DLD1 (cell line): ENCODE measurements at regions not wholly inside any gene's neighbourhood (a gene's known extent, or its start where the extent isn't known, plus 50 kb on each side); places are given as distances from the start of the nearest gene placed in this dataset.
"Not testable (repeated sequence)": the region's sequence is repeated elsewhere in the genome, so short reads cannot be mapped to it uniquely, and the experiment has no call there.

Source experiments
- in situ Hi-C: cut with HindIII; loops from 2 replicates; pipeline ENCODE4 v1.10.0; 2017; ENCODE audit warnings: low sequenced_read_pairs

DNA sequence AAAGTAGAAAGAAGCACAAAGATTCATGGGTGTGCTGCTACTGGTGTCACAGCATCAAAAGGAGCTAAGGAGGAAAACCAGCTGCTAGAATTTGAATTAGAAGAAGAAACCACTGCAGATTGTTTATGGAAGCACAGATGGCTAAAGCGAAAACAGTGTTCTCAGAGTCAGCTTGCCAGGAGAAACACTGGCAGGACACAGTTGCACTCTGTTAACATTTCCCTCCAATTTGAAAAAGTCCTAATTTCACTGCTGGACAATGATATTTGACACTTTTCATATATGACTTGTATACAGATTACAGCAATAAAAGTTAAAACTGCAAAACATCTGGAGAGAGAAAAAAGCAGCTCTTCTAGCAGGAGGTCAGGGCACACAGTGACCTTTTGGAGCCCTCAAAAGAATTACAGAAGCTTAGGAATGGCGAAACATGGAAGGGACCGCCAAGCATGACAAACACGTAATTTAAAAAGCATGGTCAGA is 314.5 kb downstream of the COL12A1 start:
- in situ Hi-C loops: no loop called here

DNA sequence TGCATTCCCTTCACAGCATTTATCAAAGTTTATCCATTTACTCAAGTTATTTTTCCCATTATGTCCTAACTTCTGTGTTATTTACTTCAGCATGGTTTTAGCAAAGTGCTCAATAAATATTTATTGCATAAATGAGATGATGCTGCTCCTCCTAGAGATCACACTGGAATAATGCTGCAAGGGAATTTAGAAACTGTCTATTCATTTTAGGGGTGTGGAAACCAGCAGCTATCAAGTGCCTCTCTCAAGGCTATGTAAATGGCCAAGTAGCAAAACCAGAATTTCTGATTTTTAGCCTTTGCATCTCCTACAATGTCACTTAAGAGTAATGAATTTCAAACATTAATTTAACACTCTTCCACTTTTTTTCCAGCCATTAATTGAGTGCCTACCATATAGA is 316.2 kb downstream of the COL12A1 start:
- in situ Hi-C loops: no loop called here

DNA sequence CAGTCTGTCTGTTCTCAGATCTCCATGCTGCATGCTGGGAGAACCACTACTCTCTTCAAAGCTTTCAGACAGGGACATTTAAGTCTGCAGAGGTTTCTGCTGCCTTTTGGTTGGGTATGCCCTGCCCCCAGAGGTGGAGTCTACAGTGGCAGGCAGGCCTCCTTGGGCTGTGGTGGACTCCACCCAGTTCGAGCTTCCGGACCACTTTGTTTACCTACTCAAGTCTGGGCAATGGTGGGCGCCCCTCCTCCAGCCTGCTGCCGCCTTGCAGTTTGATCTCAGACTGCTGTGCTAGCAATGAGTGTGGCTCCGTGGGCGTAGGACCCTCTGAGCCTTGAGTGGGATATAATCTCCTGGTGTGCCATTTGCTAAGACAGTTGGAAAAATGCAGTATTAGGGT is 317.1 kb downstream of the COL12A1 start:
- in situ Hi-C loops: not testable (repeated sequence)

DNA sequence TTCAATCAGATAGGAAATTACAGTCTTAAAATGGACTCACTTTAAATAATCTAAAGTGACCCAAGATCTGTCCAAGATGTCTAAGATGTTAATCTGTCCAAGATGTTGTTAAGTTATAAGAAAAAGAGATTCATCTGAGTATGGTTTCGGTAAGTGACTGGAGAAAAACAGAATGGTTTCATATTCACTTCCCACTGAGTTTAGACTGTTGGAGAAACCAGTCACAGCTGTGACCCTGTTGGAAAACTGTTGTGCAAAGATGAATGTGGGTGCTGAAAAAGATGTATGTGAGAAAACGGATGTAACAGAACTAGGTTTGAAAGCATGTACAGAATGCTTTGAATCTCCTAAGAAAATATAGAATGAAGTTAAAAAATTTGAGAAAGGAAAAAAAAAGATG is 325.9 kb downstream of the COL12A1 start:
- in situ Hi-C loops: no loop called here

DNA sequence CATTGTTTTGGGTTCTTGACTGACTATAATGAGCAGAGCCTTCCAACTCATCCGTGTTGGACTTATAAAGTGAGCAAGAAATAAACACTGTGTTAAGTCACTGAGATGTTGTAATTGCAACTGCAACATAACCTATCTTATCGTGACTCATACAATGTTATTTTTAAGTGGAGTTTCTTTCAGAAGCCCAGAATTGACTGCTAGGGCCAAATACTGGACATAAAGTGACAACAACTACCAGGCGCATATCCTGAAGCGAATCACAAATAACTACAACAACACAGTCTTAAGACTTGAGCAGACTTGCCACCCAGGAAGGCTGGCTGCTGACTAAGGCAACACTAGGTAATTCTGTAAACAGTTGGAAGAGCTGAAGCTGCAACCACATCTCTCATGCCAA is 326.6 kb downstream of the COL12A1 start:
- in situ Hi-C loops: no loop called here

DNA sequence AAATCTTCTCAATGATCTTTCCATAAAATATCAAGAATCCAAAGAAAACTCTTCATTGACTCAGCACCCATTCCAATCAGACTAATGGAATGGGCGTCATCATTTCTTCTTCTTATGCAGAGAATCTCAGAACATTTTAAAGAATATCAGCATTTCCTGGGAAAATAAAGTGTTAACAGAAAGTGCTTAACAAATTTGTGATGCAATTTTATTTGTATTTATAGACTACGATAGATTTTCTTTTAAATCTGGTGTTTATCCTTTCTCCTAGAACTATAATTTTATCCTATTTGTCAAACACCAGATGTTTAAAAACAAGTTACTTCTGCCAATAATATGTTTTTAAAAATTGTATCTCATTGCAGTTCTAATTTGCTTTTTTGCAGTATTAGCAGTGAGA is 330.7 kb downstream of the COL12A1 start:
- in situ Hi-C loops: no loop called here

DNA sequence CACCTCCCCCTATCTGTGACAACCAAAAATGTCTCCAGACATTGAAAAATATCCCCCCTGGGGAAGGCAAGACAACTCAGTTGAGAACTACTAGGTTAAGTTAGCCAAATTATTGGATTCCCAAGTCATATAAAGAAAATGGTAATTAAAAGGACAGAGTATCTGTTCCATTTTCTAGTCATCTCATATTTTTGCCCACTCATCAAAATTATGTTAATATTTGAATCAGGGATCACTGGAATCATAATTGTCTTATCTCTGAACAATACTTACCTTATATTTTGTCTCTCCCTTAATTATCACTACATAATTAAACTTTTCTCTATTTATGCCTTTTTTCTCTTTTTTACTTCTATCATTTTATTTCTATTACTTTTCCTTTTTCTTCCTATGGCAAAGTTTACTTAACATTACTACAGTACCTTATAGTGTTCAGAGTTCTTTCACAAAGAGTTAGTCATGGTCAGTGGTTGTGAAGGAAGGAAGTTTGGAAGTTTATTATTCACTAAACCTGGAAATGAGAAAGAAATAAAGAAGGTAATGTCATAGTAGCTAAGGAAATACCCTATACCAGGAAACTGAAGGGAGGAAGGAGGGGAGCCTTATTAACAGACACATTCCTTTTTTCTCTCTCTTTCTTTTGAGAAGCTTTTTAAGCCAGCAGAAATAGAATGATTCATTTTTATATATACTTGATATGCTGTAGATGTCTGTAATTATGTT is 332.9 kb downstream of the COL12A1 start:
- in situ Hi-C loops: no loop called here

DNA sequence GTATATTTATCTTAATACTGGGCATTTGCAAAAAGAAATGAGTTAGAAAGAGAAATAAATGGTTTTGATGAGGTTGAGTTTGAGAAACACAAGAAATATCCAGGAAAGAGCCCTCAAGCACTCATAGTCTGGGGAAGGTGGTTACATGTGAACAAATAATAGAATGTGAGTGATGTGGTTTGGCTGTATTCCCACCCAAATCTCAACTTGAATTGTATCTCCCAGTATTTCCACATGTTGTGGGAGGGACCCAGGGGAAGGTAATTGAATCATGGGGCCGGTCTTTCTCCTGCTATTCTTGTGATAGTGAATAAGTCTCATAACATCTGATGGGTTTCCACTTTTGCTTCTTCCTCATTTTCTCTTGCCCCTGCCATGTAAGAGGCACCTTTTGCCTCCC is 334.1 kb downstream of the COL12A1 start:
- in situ Hi-C loops: no loop called here

DNA sequence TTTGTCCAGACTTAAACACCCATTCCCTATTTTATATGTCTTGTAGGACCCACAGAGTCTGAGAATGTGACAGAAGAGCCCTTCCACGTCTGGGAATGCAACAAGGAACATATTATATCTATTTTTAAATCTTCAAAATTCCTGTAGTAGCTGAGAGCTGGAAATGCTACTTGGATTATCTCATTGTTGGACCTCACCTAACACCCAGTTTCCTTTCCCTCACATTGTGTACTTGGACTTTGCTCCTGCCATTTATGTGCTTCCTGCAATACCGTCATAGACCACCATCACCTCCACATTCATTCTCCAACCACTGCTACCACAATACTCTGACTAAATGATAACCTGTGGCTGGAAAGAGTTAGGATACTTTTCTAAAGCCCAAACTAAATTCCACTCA is 335.4 kb downstream of the COL12A1 start:
- in situ Hi-C loops: no loop called here

DNA sequence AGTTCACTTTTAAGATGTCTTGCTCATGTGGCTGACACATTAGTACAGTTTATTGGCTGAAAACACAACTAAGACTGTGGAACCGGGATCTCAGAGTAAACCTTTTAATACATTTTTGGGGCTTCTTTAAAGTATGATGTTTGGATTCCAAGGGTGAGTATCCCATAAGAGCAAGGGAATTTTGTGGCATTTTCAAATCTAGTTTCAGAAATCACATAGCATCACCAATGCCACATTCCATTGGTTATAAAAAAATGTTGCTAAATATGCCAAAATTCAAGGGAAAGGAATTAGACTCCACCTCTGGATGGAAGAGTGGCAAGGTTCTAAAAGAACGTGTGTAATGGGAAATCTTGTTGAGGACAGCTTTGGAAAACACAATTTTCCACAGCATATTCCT is 338.6 kb downstream of the COL12A1 start:
- in situ Hi-C loops: no loop called here

DNA sequence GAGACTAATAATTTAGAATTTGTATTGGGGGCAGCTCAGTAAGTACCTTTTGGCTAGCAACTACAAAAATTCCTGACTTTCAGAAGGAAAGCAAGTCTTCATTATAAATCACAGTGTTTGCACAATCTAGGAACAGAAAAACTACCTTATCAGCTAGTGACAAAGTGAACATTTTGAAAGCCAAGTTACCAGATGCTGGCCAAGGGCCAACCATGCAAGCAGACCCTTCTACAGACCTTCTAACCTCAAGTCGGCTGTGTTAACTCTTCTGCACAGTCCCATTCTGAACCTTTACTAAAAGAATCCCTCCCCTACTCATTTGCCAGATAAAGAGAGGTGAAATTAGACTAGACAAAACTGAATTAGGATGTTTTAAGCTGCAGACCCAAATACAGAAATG is 341.9 kb downstream of the COL12A1 start:
- in situ Hi-C loops: no loop called here

DNA sequence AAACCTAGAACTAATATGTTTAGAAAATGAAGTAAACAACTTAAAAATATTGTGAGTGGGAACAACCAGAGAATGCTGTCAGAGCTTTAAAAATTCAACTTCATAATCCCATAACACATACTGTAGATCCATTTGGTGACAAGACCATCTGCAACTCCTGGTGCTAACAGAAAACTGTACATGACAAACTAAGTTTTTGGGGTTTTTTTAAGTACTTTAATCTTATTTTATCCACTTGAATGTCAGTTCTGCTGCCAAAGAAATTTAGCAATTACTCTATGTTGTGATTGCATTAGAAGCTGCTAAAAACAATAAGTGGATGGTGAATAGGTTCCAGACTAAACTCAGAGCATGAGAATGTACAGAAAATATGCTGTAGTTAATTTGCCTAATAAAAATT is 345.4 kb downstream of the COL12A1 start:
- in situ Hi-C loops: no loop called here

DNA sequence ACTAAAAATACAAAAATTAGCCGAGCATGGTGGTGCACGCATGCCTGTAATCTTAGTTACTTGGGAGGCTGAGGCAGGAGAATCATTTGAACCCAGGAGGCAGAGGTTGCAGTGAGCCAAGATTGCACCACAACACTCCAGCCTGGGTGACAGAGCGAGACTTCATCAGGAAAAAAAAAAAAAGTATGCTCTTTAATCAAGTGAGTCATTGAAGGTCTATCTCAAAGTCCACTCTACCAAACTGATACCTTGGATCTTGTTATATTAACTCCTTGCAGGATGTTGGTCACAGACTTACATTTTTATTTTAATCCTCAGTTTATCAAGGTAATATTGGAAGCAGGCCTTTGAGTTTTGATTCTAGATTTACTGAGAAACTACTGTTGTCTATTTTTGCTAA is 348.7 kb downstream of the COL12A1 start:
- in situ Hi-C loops: no loop called here

DNA sequence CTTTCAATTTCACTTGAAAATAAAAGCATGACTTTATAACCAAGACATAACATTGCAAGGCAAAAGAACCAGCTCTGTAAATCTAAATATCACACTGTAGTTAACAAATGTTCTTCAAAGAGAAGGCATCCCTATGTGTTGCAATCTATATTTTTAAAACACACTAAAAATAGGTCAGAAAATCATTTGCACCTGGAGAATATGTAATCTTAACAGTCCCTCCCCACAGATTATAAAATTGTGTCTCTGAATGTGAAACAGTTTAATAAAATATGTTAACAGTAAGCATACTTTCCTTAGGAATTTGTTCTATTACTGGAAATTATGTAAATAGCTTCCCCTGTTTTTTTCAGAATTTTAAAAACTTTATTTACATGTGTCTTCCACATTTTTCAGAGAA is 351.9 kb downstream of the COL12A1 start:
- in situ Hi-C loops: no loop called here

DNA sequence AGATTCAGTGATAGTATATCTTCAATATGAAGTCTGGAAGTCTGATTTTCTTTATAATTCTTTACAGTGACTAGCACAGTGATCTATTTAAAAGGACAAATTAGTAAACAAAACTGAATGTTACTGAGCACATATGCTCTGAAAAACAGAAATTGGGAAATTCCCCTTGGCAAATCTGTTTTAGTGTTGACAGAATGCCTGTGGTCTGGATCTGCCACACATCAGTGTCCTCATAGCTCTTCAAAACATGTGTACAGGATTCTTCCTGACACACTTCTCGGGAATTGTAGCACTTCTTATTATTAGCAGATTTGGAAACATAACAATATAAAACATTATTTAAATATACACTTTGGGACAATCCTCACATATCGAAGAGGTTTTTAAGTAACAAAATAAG is 354.3 kb downstream of the COL12A1 start:
- in situ Hi-C loops: no loop called here

DNA sequence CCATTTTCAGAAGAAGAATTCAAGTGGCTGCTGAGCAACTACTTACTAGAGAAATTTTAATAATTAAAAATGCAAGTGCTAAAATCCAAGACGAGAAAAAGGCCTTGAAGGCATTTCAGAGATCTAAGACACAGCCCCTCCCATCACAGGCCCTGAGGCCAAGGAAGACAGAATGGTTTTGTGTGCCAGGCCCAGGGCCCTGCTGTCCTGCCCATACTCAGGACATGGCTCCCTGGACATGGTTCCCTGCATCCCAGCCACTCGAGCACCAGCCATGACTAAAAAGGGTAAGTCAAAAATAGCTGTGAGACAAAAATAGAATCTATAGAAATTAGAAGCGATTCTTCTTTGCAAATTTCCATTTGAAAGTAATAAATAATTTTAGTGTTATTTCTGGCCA is 364.9 kb downstream of the COL12A1 start:
- in situ Hi-C loops: no loop called here

DNA sequence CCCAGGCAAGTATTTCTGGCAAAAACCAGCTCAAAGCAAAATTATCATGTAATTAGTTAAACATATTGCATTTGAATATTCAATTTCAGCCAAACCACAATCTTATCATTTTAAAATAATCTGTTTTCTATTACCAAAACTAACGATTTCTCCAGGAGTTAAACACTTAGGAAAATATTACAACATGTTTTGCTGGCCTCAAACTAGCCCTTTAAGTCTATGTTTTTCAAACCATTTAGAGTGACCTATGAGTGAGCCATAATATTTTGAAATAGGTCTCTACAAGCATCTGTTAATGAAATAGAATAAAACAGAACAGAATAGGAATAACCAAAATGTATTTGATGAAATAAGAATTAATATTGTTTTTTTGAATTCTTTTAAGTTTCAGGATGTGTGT is 370.9 kb downstream of the COL12A1 start:
- in situ Hi-C loops: no loop called here

DNA sequence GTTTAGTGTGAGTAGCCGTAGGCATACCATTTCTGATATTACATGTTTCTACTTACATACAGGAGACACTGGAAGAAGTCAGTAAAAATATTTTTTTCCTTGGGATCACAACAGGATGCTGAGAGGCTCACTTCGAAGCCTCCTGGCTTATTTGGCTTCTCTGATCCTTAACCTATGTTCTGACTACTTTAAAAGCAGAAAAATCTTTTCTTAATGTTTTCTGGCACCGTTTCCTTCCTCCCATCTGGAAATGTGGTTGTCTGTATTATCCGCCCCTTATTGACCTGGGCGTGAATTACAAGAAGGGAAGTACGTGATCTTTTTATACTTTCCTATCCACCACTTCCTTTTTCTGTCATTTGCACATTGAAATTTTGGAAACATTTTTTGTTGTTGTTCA is 379.6 kb downstream of the COL12A1 start:
- in situ Hi-C loops: no loop called here

DNA sequence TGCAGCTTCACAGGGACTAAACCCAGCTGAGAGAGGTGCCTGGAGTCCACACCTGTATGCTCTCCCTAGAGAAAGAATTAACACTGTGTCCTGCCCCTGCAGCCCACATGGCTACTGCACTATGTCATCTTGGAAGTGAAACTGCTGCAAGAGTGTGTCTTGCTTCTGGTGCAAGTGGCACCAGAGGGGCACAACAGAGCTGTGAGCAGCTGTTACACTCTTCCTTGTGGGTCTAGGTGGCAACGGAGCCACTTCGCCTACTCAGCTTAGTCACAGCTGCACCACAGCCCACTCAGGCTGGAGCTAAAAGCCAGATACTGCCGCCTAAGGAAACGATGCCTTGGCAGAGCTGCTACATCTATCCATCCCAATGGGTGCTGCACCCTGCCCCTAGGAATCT is 391.4 kb downstream of the COL12A1 start:
- in situ Hi-C loops: no loop called here

DNA sequence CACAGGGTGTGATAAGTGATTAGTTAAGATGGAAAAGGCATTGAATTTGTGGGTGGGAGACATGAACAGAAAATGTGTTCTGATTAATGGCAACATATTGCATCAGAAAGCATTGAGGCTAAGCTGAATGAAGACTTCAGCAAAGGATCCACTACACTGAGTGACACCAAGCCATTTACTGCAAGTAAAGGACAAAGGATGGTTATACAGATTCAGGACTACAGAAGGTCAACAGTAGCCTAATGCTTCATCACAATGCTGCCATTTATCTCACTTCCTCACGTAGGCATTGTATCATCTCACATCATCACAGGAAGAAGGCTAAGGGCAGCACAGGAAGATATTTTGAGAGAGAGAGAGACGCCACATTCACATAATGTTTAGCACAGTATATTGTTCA is 398.2 kb downstream of the COL12A1 start:
- in situ Hi-C loops: no loop called here

DNA sequence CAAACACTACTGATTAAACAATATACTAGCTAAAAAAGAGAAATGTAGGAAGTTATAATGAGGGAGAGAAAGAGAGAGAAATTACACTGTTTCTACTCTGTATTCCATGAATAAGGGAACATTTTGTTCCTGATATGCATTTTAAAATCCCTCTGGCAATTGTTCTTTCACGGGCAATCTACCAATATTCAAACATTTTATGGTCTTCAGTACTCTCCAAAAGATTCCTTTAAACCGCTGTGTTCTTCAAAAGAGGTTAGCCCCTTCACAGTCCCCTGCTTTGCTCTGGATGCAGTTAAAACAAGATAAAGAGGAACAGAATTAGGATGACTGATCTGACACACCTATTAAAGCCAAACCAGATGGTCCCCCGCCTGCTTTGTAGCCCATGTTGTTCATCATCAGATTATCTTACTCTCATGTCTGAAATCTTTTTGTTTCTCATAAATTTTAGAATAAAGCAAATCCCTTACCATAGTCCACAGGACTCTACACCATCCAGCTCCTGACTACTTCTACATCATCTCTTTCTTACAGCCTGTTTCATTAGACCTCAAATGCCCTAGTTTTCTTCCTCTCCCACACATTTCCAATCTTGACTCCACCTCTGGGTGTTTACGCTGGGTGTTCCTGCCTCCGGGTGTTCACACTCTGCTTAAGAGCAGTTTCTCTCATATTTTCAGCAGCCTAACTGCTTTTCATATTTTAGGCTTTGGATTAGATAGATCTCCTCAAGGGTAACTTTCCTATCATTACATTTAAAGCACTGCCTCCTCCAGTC is 399.7 kb downstream of the COL12A1 start:
- in situ Hi-C loops: no loop called here

DNA sequence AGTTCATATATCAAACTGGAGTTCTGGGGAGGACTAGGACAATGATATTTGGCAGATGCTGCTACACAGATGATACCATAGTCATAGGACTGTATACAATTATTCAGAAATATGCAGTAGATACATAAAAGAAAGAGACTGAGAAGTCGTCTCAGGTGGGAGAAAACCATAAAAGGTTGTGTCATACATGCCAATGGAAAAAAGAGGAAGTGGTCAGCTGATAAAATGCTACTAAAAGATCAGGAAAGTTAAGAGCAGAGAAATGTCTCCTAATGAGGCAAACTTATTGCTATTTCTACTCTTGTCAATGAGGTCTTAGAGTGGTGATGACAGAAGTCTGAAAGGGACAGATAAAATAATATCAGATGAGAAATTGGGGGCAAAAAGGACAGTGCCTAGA is 407.6 kb downstream of the COL12A1 start:
- in situ Hi-C loops: no loop called here
